GM23338 (cell line): ENCODE measurements at regions not wholly inside any gene's neighbourhood (a gene's known extent, or its start where the extent isn't known, plus 50 kb on each side); places are given as distances from the start of the nearest gene placed in this dataset.
A peak's percentile ranks its signal among the peaks of the same experiment; 100 is the strongest.

Source experiments
- ATAC-seq: fragments of 200-7000 bp; cut with Tn5 transposase; 3 replicates; pipeline ENCODE4 v1.9.1; 2020
- DNase-seq: peaks from one replicate; pipeline ENCODE4 v3.0.0-alpha.2; 2015; ENCODE audit warnings: low spot score
- H2AFZ ChIP-seq: fragments of 200-600 bp; sonication (generic); 2 replicates; pipeline ENCODE4 v1.8.0; 2016; ENCODE audit warnings: antibody characterized with exemption, mild to moderate bottlenecking, moderate library complexity
- H3F3A ChIP-seq: fragments of 200-600 bp; sonication (generic); replicated peaks from 2 replicates; pipeline ENCODE4 v1.8.0; 2017; ENCODE audit warnings: antibody characterized with exemption, mixed run types, low read depth
- H3K27ac ChIP-seq: fragments of 200-600 bp; sonication (generic); 2 replicates; pipeline ENCODE4 v1.6.1; 2016; ENCODE audit warnings: low read depth
- H3K27me3 ChIP-seq: fragments of 200-600 bp; sonication (generic); 2 replicates; pipeline ENCODE4 v1.8.0; 2016; ENCODE audit warnings: mild to moderate bottlenecking, mixed run types, moderate library complexity; ENCODE audit not compliant: insufficient read depth
- H3K36me3 ChIP-seq: fragments of 200-600 bp; sonication (generic); 2 replicates; pipeline ENCODE4 v1.8.0; 2016; ENCODE audit warnings: mild to moderate bottlenecking; ENCODE audit not compliant: insufficient read depth
- H3K4me1 ChIP-seq: fragments of 200-600 bp; sonication (generic); 2 replicates; pipeline ENCODE4 v1.8.0; 2016; ENCODE audit warnings: mild to moderate bottlenecking, moderate library complexity; ENCODE audit not compliant: insufficient read depth
- H3K4me2 ChIP-seq: fragments of 200-600 bp; sonication (generic); 2 replicates; pipeline ENCODE4 v1.7.1; 2017; ENCODE audit warnings: mixed run types
- H3K4me3 ChIP-seq: fragments of 200-600 bp; sonication (generic); 2 replicates; pipeline ENCODE4 v1.6.1; 2016; ENCODE audit warnings: mixed run types
- H3K79me2 ChIP-seq: fragments of 200-600 bp; sonication (generic); replicated peaks from 2 replicates; pipeline ENCODE4 v1.8.0; 2017; ENCODE audit warnings: mild to moderate bottlenecking; ENCODE audit not compliant: insufficient read depth
- H3K9me2 ChIP-seq: fragments of 200-600 bp; sonication (generic); 2 replicates; pipeline ENCODE4 v1.8.0; 2017; ENCODE audit not compliant: insufficient read depth
- H4K20me1 ChIP-seq: fragments of 200-600 bp; sonication (generic); replicated peaks from 2 replicates; pipeline ENCODE4 v1.8.0; 2017; ENCODE audit warnings: mild to moderate bottlenecking; ENCODE audit not compliant: insufficient read depth
- H3K27ac Mint-ChIP-seq: 2 replicates; pipeline ENCODE4 v1.8.0; 2020; ENCODE audit warnings: inconsistent platforms, mild to moderate bottlenecking, moderate library complexity, mixed read lengths
- H3K27me3 Mint-ChIP-seq: 3 replicates; pipeline ENCODE4 v1.8.0; 2022; ENCODE audit warnings: low read depth, mild to moderate bottlenecking, moderate library complexity, mixed read lengths, inconsistent platforms; ENCODE audit not compliant: insufficient read depth, poor library complexity
- H3K36me3 Mint-ChIP-seq: 3 replicates; pipeline ENCODE4 v1.8.0; 2021; ENCODE audit warnings: low read depth, mild to moderate bottlenecking, inconsistent platforms, moderate library complexity, mixed read lengths
- H3K4me1 Mint-ChIP-seq: 3 replicates; pipeline ENCODE4 v1.8.0; 2020; ENCODE audit warnings: mild to moderate bottlenecking, inconsistent platforms, mixed read lengths
- H3K4me3 Mint-ChIP-seq: 3 replicates; pipeline ENCODE4 v1.8.0; 2021; ENCODE audit warnings: moderate library complexity, mild to moderate bottlenecking, inconsistent platforms, mixed read lengths
- H3K9me3 Mint-ChIP-seq: 3 replicates; pipeline ENCODE4 v1.8.0; 2020; ENCODE audit warnings: moderate library complexity, mild to moderate bottlenecking, inconsistent platforms, mixed read lengths
- EZH2phosphoT487 ChIP-seq: fragments of 200-600 bp; sonication (generic); IDR thresholded peaks from one replicate; pipeline ENCODE4 v1.8.1; 2018; ENCODE audit warnings: antibody characterized with exemption; ENCODE audit not compliant: unreplicated experiment
- JUNB ChIP-seq: IDR thresholded peaks from one replicate; pipeline ENCODE4 v1.6.1; 2016; ENCODE audit warnings: antibody characterized with exemption; ENCODE audit not compliant: unreplicated experiment
- NANOG ChIP-seq: IDR thresholded peaks from 2 replicates; pipeline ENCODE4 v1.6.1; 2016; ENCODE audit warnings: antibody characterized with exemption, borderline replicate concordance
- POLR2AphosphoS5 ChIP-seq: IDR thresholded peaks from 2 replicates; pipeline ENCODE4 v1.6.1; 2016; ENCODE audit warnings: antibody characterized with exemption, low read depth
- ZNF114 ChIP-seq: fragments of 250-450 bp; sonication (Bioruptor Pico); IDR thresholded peaks from 2 replicates; pipeline ENCODE4 v1.5.0; 2020; ENCODE audit warnings: mild to moderate bottlenecking, moderate library complexity
- ZNF331 ChIP-seq: fragments of 250-450 bp; sonication (Bioruptor Pico); IDR thresholded peaks from 2 replicates; pipeline ENCODE4 v1.5.0; 2020; ENCODE audit warnings: low read depth, mild to moderate bottlenecking, moderate library complexity
- TF ChIP-seq, protein P1 (sequence below): fragments of 250-450 bp; sonication (Bioruptor Pico); IDR thresholded peaks from 2 replicates; pipeline ENCODE4 v1.5.0; 2020; ENCODE audit warnings: mild to moderate bottlenecking, moderate library complexity
- TF ChIP-seq, protein P2 (sequence below): IDR thresholded peaks from 2 replicates; pipeline ENCODE4 v1.6.1; 2016; ENCODE audit warnings: antibody characterized with exemption
- TF ChIP-seq, protein P3 (sequence below), 2 experiments: fragments of 200-600 bp in 1 of 2; sonication (generic) in 1 of 2; conservative IDR thresholded peaks; 2 replicates each; pipeline versions ENCODE4 v1.5.1 to v1.6.1; 2016 to 2017; ENCODE audit warnings: antibody characterized with exemption in 2 of 2, low read depth in 2 of 2, mild to moderate bottlenecking in 2 of 2, moderate library complexity in 1 of 2

- no peak for DNase-seq
- no peak overlapping the region for H3K4me3 Mint-ChIP-seq
These were observed 737.8 kb upstream of the MAP3K7 start for GRCh38 chr6:91324711-91325110.

GRCh38 chr6:91317984-91318383 is 731.1 kb upstream of the MAP3K7 start:
- no peaks in the 10 kb centered on the region for H3F3A ChIP-seq
- H3K79me2 ChIP-seq, result no peaks in the 10 kb centered on the region
- Mint-ChIP-seq H3K9me3 (no peaks in the 10 kb centered on the region), H3K27me3 (no peaks in the 10 kb centered on the region), H3K4me3 (no peak overlapping the region), H3K27ac (no peak overlapping the region), H3K4me1 (peaks cover 24% of the 10 kb centered on the region), H3K36me3 (no peaks in the 10 kb centered on the region)
- H3K27me3 ChIP-seq, result no peaks in the 10 kb centered on the region
- no peaks in the 10 kb centered on the region for H3K36me3 ChIP-seq
- H3K4me2 ChIP-seq, result peak overlapping the region; percentile 35; the same call in 1 of the 2 replicates
- ATAC-seq (no peak), DNase-seq (no peak)
- no peak overlapping the region for H2AFZ ChIP-seq
- H4K20me1 ChIP-seq, result no peaks in the 10 kb centered on the region
- H3K4me3 ChIP-seq, result no peak overlapping the region
- no peak overlapping the region for H3K27ac ChIP-seq
- peaks cover 24% of the 10 kb centered on the region for H3K4me1 ChIP-seq
- 0 out of 2 replicates have a peak, but pooled peaks cover 3% of the 10 kb centered on the region for H3K9me2 ChIP-seq
- TF ChIP-seq ZNF114 (CRISPR knock-in tag) (no peak), ZNF331 (CRISPR knock-in tag) (no peak), EZH2phosphoT487 (no peak), POLR2AphosphoS5 (no peak)
- TF ChIP-seq, protein P1, sequence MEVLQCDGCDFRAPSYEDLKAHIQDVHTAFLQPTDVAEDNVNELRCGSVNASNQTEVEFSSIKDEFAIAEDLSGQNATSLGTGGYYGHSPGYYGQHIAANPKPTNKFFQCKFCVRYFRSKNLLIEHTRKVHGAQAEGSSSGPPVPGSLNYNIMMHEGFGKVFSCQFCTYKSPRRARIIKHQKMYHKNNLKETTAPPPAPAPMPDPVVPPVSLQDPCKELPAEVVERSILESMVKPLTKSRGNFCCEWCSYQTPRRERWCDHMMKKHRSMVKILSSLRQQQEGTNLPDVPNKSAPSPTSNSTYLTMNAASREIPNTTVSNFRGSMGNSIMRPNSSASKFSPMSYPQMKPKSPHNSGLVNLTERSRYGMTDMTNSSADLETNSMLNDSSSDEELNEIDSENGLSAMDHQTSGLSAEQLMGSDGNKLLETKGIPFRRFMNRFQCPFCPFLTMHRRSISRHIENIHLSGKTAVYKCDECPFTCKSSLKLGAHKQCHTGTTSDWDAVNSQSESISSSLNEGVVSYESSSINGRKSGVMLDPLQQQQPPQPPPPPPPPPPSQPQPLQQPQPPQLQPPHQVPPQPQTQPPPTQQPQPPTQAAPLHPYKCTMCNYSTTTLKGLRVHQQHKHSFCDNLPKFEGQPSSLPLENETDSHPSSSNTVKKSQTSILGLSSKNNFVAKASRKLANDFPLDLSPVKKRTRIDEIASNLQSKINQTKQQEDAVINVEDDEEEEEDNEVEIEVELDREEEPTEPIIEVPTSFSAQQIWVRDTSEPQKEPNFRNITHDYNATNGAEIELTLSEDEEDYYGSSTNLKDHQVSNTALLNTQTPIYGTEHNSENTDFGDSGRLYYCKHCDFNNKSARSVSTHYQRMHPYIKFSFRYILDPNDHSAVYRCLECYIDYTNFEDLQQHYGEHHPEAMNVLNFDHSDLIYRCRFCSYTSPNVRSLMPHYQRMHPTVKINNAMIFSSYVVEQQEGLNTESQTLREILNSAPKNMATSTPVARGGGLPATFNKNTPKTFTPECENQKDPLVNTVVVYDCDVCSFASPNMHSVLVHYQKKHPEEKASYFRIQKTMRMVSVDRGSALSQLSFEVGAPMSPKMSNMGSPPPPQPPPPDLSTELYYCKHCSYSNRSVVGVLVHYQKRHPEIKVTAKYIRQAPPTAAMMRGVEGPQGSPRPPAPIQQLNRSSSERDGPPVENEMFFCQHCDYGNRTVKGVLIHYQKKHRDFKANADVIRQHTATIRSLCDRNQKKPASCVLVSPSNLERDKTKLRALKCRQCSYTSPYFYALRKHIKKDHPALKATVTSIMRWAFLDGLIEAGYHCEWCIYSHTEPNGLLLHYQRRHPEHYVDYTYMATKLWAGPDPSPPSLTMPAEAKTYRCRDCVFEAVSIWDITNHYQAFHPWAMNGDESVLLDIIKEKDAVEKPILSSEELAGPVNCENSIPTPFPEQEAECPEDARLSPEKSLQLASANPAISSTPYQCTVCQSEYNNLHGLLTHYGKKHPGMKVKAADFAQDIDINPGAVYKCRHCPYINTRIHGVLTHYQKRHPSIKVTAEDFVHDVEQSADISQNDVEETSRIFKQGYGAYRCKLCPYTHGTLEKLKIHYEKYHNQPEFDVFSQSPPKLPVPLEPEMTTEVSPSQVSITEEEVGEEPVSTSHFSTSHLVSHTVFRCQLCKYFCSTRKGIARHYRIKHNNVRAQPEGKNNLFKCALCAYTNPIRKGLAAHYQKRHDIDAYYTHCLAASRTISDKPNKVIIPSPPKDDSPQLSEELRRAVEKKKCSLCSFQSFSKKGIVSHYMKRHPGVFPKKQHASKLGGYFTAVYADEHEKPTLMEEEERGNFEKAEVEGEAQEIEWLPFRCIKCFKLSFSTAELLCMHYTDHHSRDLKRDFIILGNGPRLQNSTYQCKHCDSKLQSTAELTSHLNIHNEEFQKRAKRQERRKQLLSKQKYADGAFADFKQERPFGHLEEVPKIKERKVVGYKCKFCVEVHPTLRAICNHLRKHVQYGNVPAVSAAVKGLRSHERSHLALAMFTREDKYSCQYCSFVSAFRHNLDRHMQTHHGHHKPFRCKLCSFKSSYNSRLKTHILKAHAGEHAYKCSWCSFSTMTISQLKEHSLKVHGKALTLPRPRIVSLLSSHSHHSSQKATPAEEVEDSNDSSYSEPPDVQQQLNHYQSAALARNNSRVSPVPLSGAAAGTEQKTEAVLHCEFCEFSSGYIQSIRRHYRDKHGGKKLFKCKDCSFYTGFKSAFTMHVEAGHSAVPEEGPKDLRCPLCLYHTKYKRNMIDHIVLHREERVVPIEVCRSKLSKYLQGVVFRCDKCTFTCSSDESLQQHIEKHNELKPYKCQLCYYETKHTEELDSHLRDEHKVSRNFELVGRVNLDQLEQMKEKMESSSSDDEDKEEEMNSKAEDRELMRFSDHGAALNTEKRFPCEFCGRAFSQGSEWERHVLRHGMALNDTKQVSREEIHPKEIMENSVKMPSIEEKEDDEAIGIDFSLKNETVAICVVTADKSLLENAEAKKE (CRISPR knock-in tag), result no peak
- TF ChIP-seq, protein P2, sequence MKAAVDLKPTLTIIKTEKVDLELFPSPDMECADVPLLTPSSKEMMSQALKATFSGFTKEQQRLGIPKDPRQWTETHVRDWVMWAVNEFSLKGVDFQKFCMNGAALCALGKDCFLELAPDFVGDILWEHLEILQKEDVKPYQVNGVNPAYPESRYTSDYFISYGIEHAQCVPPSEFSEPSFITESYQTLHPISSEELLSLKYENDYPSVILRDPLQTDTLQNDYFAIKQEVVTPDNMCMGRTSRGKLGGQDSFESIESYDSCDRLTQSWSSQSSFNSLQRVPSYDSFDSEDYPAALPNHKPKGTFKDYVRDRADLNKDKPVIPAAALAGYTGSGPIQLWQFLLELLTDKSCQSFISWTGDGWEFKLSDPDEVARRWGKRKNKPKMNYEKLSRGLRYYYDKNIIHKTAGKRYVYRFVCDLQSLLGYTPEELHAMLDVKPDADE, result no peak

More at GRCh38 chr6:91324711-91325110, 737.8 kb upstream of the MAP3K7 start:
- Histone ChIP-seq H3K27me3 (no peaks in the 10 kb centered on the region), H3K4me2 (no peak overlapping the region), H3F3A (no peaks in the 10 kb centered on the region), H4K20me1 (no peaks in the 10 kb centered on the region), H3K79me2 (no peaks in the 10 kb centered on the region), H3K9me2 (no peaks in the 10 kb centered on the region), H3K36me3 (no peaks in the 10 kb centered on the region), H3K4me3 (no peak overlapping the region), H3K4me1 (no peaks in the 10 kb centered on the region), H2AFZ (no peak overlapping the region), H3K27ac (no peak overlapping the region)
- Mint-ChIP-seq H3K27me3 (peaks cover 2% of the 10 kb centered on the region), H3K4me1 (no peaks in the 10 kb centered on the region), H3K27ac (no peak overlapping the region), H3K9me3 (no peaks in the 10 kb centered on the region), H3K36me3 (no peaks in the 10 kb centered on the region)
- no peak for ATAC-seq
- TF ChIP-seq EZH2phosphoT487 (no peak), ZNF114 (CRISPR knock-in tag) (no peak), JUNB (no peak), NANOG (no peak)
- TF ChIP-seq, protein P2, result no peak
- TF ChIP-seq, protein P3, sequence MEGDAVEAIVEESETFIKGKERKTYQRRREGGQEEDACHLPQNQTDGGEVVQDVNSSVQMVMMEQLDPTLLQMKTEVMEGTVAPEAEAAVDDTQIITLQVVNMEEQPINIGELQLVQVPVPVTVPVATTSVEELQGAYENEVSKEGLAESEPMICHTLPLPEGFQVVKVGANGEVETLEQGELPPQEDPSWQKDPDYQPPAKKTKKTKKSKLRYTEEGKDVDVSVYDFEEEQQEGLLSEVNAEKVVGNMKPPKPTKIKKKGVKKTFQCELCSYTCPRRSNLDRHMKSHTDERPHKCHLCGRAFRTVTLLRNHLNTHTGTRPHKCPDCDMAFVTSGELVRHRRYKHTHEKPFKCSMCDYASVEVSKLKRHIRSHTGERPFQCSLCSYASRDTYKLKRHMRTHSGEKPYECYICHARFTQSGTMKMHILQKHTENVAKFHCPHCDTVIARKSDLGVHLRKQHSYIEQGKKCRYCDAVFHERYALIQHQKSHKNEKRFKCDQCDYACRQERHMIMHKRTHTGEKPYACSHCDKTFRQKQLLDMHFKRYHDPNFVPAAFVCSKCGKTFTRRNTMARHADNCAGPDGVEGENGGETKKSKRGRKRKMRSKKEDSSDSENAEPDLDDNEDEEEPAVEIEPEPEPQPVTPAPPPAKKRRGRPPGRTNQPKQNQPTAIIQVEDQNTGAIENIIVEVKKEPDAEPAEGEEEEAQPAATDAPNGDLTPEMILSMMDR (conservative IDR thresholded peaks at IDR 0.05; ENCODE audit: low read depth in 2 of 2), result no peak
